ENCODE measurements at regions not wholly inside any gene's neighbourhood (a gene's known extent, or its start where the extent isn't known, plus 50 kb on each side); places are given as distances from the start of the nearest gene placed in this dataset.

DNA sequence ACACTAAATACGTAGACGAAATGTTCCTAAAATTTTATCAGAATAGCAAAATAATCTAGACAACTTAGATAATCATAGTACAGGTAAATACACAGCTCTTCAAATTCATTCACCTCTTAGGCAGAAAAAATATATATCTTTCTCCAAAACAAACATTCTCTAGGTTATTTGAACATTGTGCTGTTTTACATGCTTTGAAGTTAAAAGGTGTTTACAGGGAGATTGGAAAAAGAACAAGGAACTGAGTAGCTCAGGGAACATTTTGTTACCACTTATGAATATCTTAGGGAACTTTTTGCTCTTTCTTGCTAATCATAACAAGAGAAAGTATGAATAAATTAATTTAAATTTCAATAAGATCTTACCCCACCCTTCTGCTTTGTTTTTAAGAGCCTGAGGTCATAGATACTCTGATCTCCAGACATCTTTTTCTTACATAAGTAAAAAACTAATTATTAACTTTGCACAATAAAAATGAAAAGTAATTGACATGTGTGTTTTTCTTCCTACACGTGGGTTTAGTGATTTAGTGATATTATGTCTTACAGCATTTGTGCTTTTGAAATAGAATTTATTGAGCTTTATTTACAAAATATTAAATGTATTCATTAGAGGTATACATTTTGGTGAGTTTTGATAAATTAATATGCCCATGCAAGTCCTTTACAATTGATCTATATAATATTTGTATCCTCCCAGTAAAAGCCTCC lies 1141.4 kb upstream of the EYS start:
- H3K4me3 ChIP-seq (ENCODE audit: control insufficient read depth, low read depth, low read length) = no peak overlapping the region
- TF ChIP-seq CTCF (IDR thresholded peaks at IDR 0.05; ENCODE audit: control insufficient read depth, insufficient read depth, low read depth, low read length, missing control alignments) = no peak
- DNase-seq (ENCODE audit: low read depth) = no peak

GRCh38 chr6:66838764-66839163 lies 1131.7 kb upstream of the EYS start:
- DNase-seq (ENCODE audit: low read depth) = no peak
- no peak overlapping the region for H3K4me3 ChIP-seq (ENCODE audit: control insufficient read depth, low read depth, low read length)
- no peak for TF ChIP-seq CTCF (IDR thresholded peaks at IDR 0.05; ENCODE audit: control insufficient read depth, insufficient read depth, low read depth, low read length, missing control alignments)

DNA sequence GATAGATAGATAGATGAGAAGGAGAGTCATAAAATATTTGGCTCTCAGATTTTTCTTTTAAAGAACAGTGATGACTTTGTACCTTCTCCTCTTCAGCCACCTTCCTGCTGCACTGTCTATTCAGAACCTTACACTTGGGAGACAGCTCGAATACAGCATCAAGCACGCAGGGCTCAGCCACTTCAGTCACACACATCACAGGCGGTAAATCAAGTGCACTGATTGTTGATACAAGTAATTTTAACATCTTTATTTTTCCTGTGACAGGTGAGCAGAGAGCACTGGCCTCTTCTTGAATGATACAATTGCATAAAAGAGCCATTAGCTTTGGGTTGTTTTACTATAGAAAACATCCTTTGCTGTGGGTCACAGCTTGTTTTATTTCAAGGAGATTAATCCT lies 1118.5 kb upstream of the EYS start:
- no peak for TF ChIP-seq CTCF (IDR thresholded peaks at IDR 0.05; ENCODE audit: control insufficient read depth, insufficient read depth, low read depth, low read length, missing control alignments)
- DNase-seq (ENCODE audit: low read depth) = no peak
- H3K4me3 ChIP-seq (ENCODE audit: control insufficient read depth, low read depth, low read length) = no peak overlapping the region

GRCh38 chr6:66814156-66814555 lies 1107.1 kb upstream of the EYS start:
- no peak for TF ChIP-seq CTCF (IDR thresholded peaks at IDR 0.05; ENCODE audit: control insufficient read depth, insufficient read depth, low read depth, low read length, missing control alignments)
- H3K4me3 ChIP-seq (ENCODE audit: control insufficient read depth, low read depth, low read length) = no peak overlapping the region
- no peak for DNase-seq (ENCODE audit: low read depth)

GRCh38 chr6:66808771-66809170 lies 1101.7 kb upstream of the EYS start:
- TF ChIP-seq CTCF (IDR thresholded peaks at IDR 0.05; ENCODE audit: control insufficient read depth, insufficient read depth, low read depth, low read length, missing control alignments) = no peak
- DNase-seq (ENCODE audit: low read depth) = no peak
- no peak overlapping the region for H3K4me3 ChIP-seq (ENCODE audit: control insufficient read depth, low read depth, low read length)

- no peak for DNase-seq (ENCODE audit: low read depth)
- H3K4me3 ChIP-seq (ENCODE audit: control insufficient read depth, low read depth, low read length) = no peak overlapping the region
- no peak for TF ChIP-seq CTCF (IDR thresholded peaks at IDR 0.05; ENCODE audit: control insufficient read depth, insufficient read depth, low read depth, low read length, missing control alignments)
Measured at GRCh38 chr6:66796987-66797386, 1090.0 kb upstream of the EYS start.

Data from AG09309 (cell line).